ENCODE measurements at regions not wholly inside any gene's neighbourhood (a gene's known extent, or its start where the extent isn't known, plus 50 kb on each side); places are given as distances from the start of the nearest gene placed in this dataset.

GRCh38 chr2:177088529-177088928, 124.1 kb upstream of the HNRNPA3 start:
- no peak overlapping the region for H3K4me3 Mint-ChIP-seq
- DNase-seq (no peak), ATAC-seq (ENCODE audit: low read depth in 2 of 2) (no peak)
- no peaks in the 10 kb centered on the region for H3K9me3 Mint-ChIP-seq
- no peak overlapping the region for H3K27ac Mint-ChIP-seq
- peaks cover 5 to 29% (median 19%) of the 10 kb centered on the region in 3 donors for H3K27me3 Mint-ChIP-seq
- H3K4me1 Mint-ChIP-seq: no peaks in the 10 kb centered on the region
- no peaks in the 10 kb centered on the region for H3K36me3 Mint-ChIP-seq

GRCh38 chr2:177090967-177091366, 121.6 kb upstream of the HNRNPA3 start:
- no peaks in the 10 kb centered on the region for H3K36me3 Mint-ChIP-seq
- peaks cover 6 to 47% (median 13%) of the 10 kb centered on the region in 3 donors for H3K27me3 Mint-ChIP-seq
- no peaks in the 10 kb centered on the region for H3K9me3 Mint-ChIP-seq
- peak overlapping the region in 1 of 6 donors; percentile 2 for H3K27ac Mint-ChIP-seq
- H3K4me3 Mint-ChIP-seq: no peak overlapping the region
- ATAC-seq (ENCODE audit: low read depth in 2 of 2): no peak
- no peaks in the 10 kb centered on the region for H3K4me1 Mint-ChIP-seq
- DNase-seq: no peak

- H3K4me3 Mint-ChIP-seq: no peak overlapping the region
- H3K27ac Mint-ChIP-seq: no peak overlapping the region
- no peaks in the 10 kb centered on the region for H3K36me3 Mint-ChIP-seq
- peaks cover 6 to 39% (median 13%) of the 10 kb centered on the region in 3 donors for H3K27me3 Mint-ChIP-seq
- no peaks in the 10 kb centered on the region for H3K4me1 Mint-ChIP-seq
- DNase-seq (no peak), ATAC-seq (ENCODE audit: low read depth in 2 of 2) (no peak)
- H3K9me3 Mint-ChIP-seq: no peaks in the 10 kb centered on the region
These were observed 119.2 kb upstream of the HNRNPA3 start for GRCh38 chr2:177093371-177093770.

- H3K9me3 Mint-ChIP-seq: peaks cover 0 to 13% (median 2%) of the 10 kb centered on the region in 7 donors
These were observed 114.5 kb upstream of the HNRNPA3 start for GRCh38 chr2:177098001-177098613.

GRCh38 chr2:177101930-177102329, 110.7 kb upstream of the HNRNPA3 start:
- peaks cover 0 to 13% (median 2%) of the 10 kb centered on the region in 7 donors for H3K9me3 Mint-ChIP-seq
- no peak for ATAC-seq (ENCODE audit: low read depth in 2 of 2)
- DNase-seq: no peak
- H3K27ac Mint-ChIP-seq: no peak overlapping the region
- H3K36me3 Mint-ChIP-seq: peaks cover 0 to 8% of the 10 kb centered on the region in 2 donors
- H3K4me3 Mint-ChIP-seq: no peak overlapping the region
- H3K4me1 Mint-ChIP-seq: no peaks in the 10 kb centered on the region
- H3K27me3 Mint-ChIP-seq: peaks cover 8 to 19% (median 10%) of the 10 kb centered on the region in 3 donors

More at GRCh38 chr2:177098001-177098613, 114.5 kb upstream of the HNRNPA3 start:
- no peaks in the 10 kb centered on the region for H3K4me1 Mint-ChIP-seq
- ATAC-seq (ENCODE audit: low read depth in 2 of 2) (no peak), DNase-seq (no peak)
- peaks cover 10 to 25% (median 15%) of the 10 kb centered on the region in 3 donors for H3K27me3 Mint-ChIP-seq
- H3K4me3 Mint-ChIP-seq: no peak overlapping the region
- H3K36me3 Mint-ChIP-seq: peaks cover 0 to 8% of the 10 kb centered on the region in 2 donors
- H3K27ac Mint-ChIP-seq: no peak overlapping the region

- Mint-ChIP-seq H3K9me3 (peaks cover 0 to 13% (median 2%) of the 10 kb centered on the region in 7 donors), H3K27ac (no peak overlapping the region), H3K36me3 (peaks cover 0 to 6% of the 10 kb centered on the region in 2 donors), H3K4me3 (no peak overlapping the region), H3K27me3 (peaks cover 7 to 35% (median 26%) of the 10 kb centered on the region in 3 donors), H3K4me1 (no peaks in the 10 kb centered on the region)
- DNase-seq (no peak), ATAC-seq (ENCODE audit: low read depth in 2 of 2) (no peak)
These were observed 106.4 kb upstream of the HNRNPA3 start for GRCh38 chr2:177106212-177106611.

GRCh38 chr2:177108890-177109289, 103.7 kb upstream of the HNRNPA3 start:
- Mint-ChIP-seq H3K9me3 (no peaks in the 10 kb centered on the region), H3K27me3 (peaks cover 7 to 26% (median 24%) of the 10 kb centered on the region in 3 donors), H3K4me1 (no peaks in the 10 kb centered on the region), H3K36me3 (no peaks in the 10 kb centered on the region), H3K27ac (peak overlapping the region in 1 of 6 donors; percentile 28), H3K4me3 (no peak overlapping the region)
- no peak for DNase-seq
- no peak for ATAC-seq (ENCODE audit: low read depth in 2 of 2)

GRCh38 chr2:177114712-177115111, 97.9 kb upstream of the HNRNPA3 start:
- Mint-ChIP-seq H3K4me1 (no peaks in the 10 kb centered on the region), H3K27ac (no peak overlapping the region), H3K36me3 (no peaks in the 10 kb centered on the region), H3K4me3 (no peak overlapping the region), H3K9me3 (no peaks in the 10 kb centered on the region), H3K27me3 (peaks cover 0 to 12% (median 11%) of the 10 kb centered on the region in 3 donors)
- ATAC-seq (ENCODE audit: low read depth in 2 of 2): no peak
- DNase-seq: no peak

- no peak overlapping the region for H3K27ac Mint-ChIP-seq
- H3K9me3 Mint-ChIP-seq: no peaks in the 10 kb centered on the region
- ATAC-seq (ENCODE audit: low read depth in 2 of 2): no peak
- DNase-seq: no peak
- H3K27me3 Mint-ChIP-seq: peaks cover 5 to 16% (median 10%) of the 10 kb centered on the region in 3 donors
- H3K4me1 Mint-ChIP-seq: no peaks in the 10 kb centered on the region
- H3K36me3 Mint-ChIP-seq: no peaks in the 10 kb centered on the region
- H3K4me3 Mint-ChIP-seq: no peak overlapping the region
These were observed 94.8 kb upstream of the HNRNPA3 start for GRCh38 chr2:177117755-177118154.

- H3K27me3 Mint-ChIP-seq: peaks cover 5 to 16% (median 10%) of the 10 kb centered on the region in 3 donors
- no peak overlapping the region for H3K4me3 Mint-ChIP-seq
- H3K9me3 Mint-ChIP-seq: no peaks in the 10 kb centered on the region
- H3K27ac Mint-ChIP-seq: no peak overlapping the region
- H3K4me1 Mint-ChIP-seq: no peaks in the 10 kb centered on the region
- ATAC-seq (ENCODE audit: low read depth in 2 of 2) (no peak), DNase-seq (no peak)
- no peaks in the 10 kb centered on the region for H3K36me3 Mint-ChIP-seq
These were observed 94.0 kb upstream of the HNRNPA3 start for GRCh38 chr2:177118636-177119035.

- ATAC-seq (ENCODE audit: low read depth in 2 of 2): no peak
- H3K36me3 Mint-ChIP-seq: no peaks in the 10 kb centered on the region
- no peak overlapping the region for H3K27ac Mint-ChIP-seq
- no peaks in the 10 kb centered on the region for H3K9me3 Mint-ChIP-seq
- no peak for DNase-seq
- H3K4me1 Mint-ChIP-seq: no peaks in the 10 kb centered on the region
- no peak overlapping the region for H3K4me3 Mint-ChIP-seq
- H3K27me3 Mint-ChIP-seq: peaks cover 5 to 16% (median 10%) of the 10 kb centered on the region in 3 donors
These were observed 93.5 kb upstream of the HNRNPA3 start for GRCh38 chr2:177119099-177119498.

GRCh38 chr2:177123048-177123447, 89.5 kb upstream of the HNRNPA3 start:
- peaks cover 0 to 5% (median 3%) of the 10 kb centered on the region in 7 donors for H3K9me3 Mint-ChIP-seq
- DNase-seq (no peak), ATAC-seq (ENCODE audit: low read depth in 2 of 2) (no peak)
- H3K27me3 Mint-ChIP-seq: peaks cover 0 to 10% (median 8%) of the 10 kb centered on the region in 3 donors
- no peak overlapping the region for H3K27ac Mint-ChIP-seq
- H3K4me1 Mint-ChIP-seq: peaks cover 0 to 4% (median 3%) of the 10 kb centered on the region in 3 donors
- no peaks in the 10 kb centered on the region for H3K36me3 Mint-ChIP-seq
- H3K4me3 Mint-ChIP-seq: no peak overlapping the region

GRCh38 chr2:177124371-177124770, 88.2 kb upstream of the HNRNPA3 start:
- DNase-seq (no peak), ATAC-seq (ENCODE audit: low read depth in 2 of 2) (no peak)
- Mint-ChIP-seq H3K9me3 (peaks cover 0 to 5% (median 3%) of the 10 kb centered on the region in 7 donors), H3K27ac (no peak overlapping the region), H3K36me3 (no peaks in the 10 kb centered on the region), H3K4me1 (peaks cover 0 to 4% (median 3%) of the 10 kb centered on the region in 3 donors), H3K4me3 (no peak overlapping the region), H3K27me3 (peaks cover 0 to 10% (median 8%) of the 10 kb centered on the region in 3 donors)

- ATAC-seq (ENCODE audit: low read depth in 2 of 2): no peak
- Mint-ChIP-seq H3K27me3 (peaks cover 0 to 23% (median 15%) of the 10 kb centered on the region in 3 donors), H3K27ac (no peak overlapping the region), H3K9me3 (peaks cover 0 to 5% (median 3%) of the 10 kb centered on the region in 7 donors), H3K4me1 (peaks cover 0 to 4% (median 3%) of the 10 kb centered on the region in 3 donors), H3K4me3 (no peak overlapping the region), H3K36me3 (no peaks in the 10 kb centered on the region)
- no peak for DNase-seq
These were observed 84.8 kb upstream of the HNRNPA3 start for GRCh38 chr2:177127821-177128220.
